PC-9 (cell line): ENCODE measurements at regions not wholly inside any gene's neighbourhood (a gene's known extent, or its start where the extent isn't known, plus 50 kb on each side); places are given as distances from the start of the nearest gene placed in this dataset.

Experiments
- BruUV-seq: library from RNA; stranded (reverse); fragments of 400-500 nt; replicated peaks from 2 replicates; lab custom pipeline; 2021; lab: Mats Ljungman, UMichigan
- CTCF ChIA-PET: fragments of 300-600 bp; sonication (Branson Sonifier 250); formaldehyde crosslinking; loops from one replicate; lab custom pipeline; 2022; ENCODE audit warnings: antibody characterized with exemption; lab: Charles Lee
- POLR2A ChIA-PET: fragments of 300-600 bp; sonication (Branson Sonifier 250); formaldehyde crosslinking; loops from one replicate; lab custom pipeline; 2022; ENCODE audit warnings: antibody characterized with exemption; ENCODE audit not compliant: unreplicated experiment; lab: Charles Lee
- DNase-seq, 2 experiments: peaks; one replicate each; pipeline versions ENCODE4 v3.0.0 to v3.0.0-alpha.2; 2015 to 2022; ENCODE audit warnings: mixed read lengths in 1 of 2
- H2AFZ ChIP-seq: fragments of 200-600 bp; sonication (generic); 2 replicates; pipeline ENCODE4 v1.8.1; 2017; ENCODE audit warnings: antibody characterized with exemption
- H3F3A ChIP-seq: fragments of 200-600 bp; sonication (generic); 2 replicates; pipeline ENCODE4 v1.8.1; 2017; ENCODE audit warnings: antibody characterized with exemption, mild to moderate bottlenecking, low read depth; ENCODE audit not compliant: insufficient read depth
- H3K27ac ChIP-seq: fragments of 200-600 bp; sonication (generic); 2 replicates; pipeline ENCODE4 v1.6.1; 2016; ENCODE audit warnings: mixed run types
- H3K27me3 ChIP-seq: fragments of 200-600 bp; sonication (generic); 2 replicates; pipeline ENCODE4 v1.6.1; 2016; ENCODE audit warnings: low read depth, mixed run types; ENCODE audit not compliant: insufficient read depth
- H3K36me3 ChIP-seq: fragments of 200-600 bp; sonication (generic); 2 replicates; pipeline ENCODE4 v1.6.1; 2016; ENCODE audit warnings: low read depth, mixed run types
- H3K4me1 ChIP-seq: fragments of 200-600 bp; sonication (generic); replicated peaks from 2 replicates; pipeline ENCODE4 v1.6.1; 2016; ENCODE audit warnings: mixed run types; ENCODE audit not compliant: insufficient read depth
- H3K4me2 ChIP-seq: fragments of 200-600 bp; sonication (generic); 2 replicates; pipeline ENCODE4 v1.6.1; 2017; ENCODE audit warnings: mixed run types
- H3K4me3 ChIP-seq: fragments of 200-600 bp; sonication (generic); 2 replicates; pipeline ENCODE4 v1.6.1; 2016; ENCODE audit warnings: mixed run types
- H3K79me2 ChIP-seq: fragments of 200-600 bp; sonication (generic); 2 replicates; pipeline ENCODE4 v1.6.1; 2017; ENCODE audit warnings: low read depth, mixed run types
- H3K9me2 ChIP-seq: fragments of 200-600 bp; sonication (generic); 2 replicates; pipeline ENCODE4 v1.8.1; 2017; ENCODE audit warnings: mild to moderate bottlenecking; ENCODE audit not compliant: insufficient read depth
- H3K9me3 ChIP-seq: fragments of 200-600 bp; sonication (generic); 2 replicates; pipeline ENCODE4 v1.8.1; 2016; ENCODE audit warnings: low read depth; ENCODE audit not compliant: insufficient read depth
- H4K20me1 ChIP-seq: fragments of 200-600 bp; sonication (generic); 2 replicates; pipeline ENCODE4 v1.8.1; 2017; ENCODE audit not compliant: insufficient read depth
- CTCF ChIP-seq: fragments of 200-600 bp; sonication (generic); conservative IDR thresholded peaks from 2 replicates; pipeline ENCODE4 v1.6.1; 2017; ENCODE audit warnings: mixed run types, antibody characterized with exemption, mild to moderate bottlenecking, moderate library complexity
- EZH2 ChIP-seq: fragments of 200-600 bp; sonication (generic); IDR thresholded peaks from 2 replicates; pipeline ENCODE4 v1.8.0; 2017; ENCODE audit warnings: antibody characterized with exemption, low read depth
- intact Hi-C: fragments of 100-400 bp; cut with micrococcal nuclease; formaldehyde crosslinking; loops from one replicate; pipeline ENCODE4 v1.10.0; 2022; ENCODE audit not compliant: unreplicated experiment

GRCh38 chr14:98741523-98741922 lies 530.5 kb downstream of the BCL11B start:
- no peaks in the 10 kb centered on the region for H3K36me3 ChIP-seq
- H3K9me3 ChIP-seq: no peaks in the 10 kb centered on the region
- H3K27me3 ChIP-seq: peaks cover 6% of the 10 kb centered on the region; the same call in 1 of the 2 replicates
- TF ChIP-seq CTCF (no peak), EZH2 (no peak)
- DNase-seq: no peak
- no peak overlapping the region for H3K4me2 ChIP-seq
- no peak overlapping the region for H3K27ac ChIP-seq
- ChIA-PET CTCF (no interaction called here), POLR2A (no interaction called here)
- no peaks in the 10 kb centered on the region for H3F3A ChIP-seq
- no TSS peak for BruUV-seq
- no peak overlapping the region for H2AFZ ChIP-seq
- H3K79me2 ChIP-seq: no peaks in the 10 kb centered on the region
- no peaks in the 10 kb centered on the region for H3K4me1 ChIP-seq
- intact Hi-C loops: no loop called here
- no peak overlapping the region for H3K4me3 ChIP-seq
- no peaks in the 10 kb centered on the region for H4K20me1 ChIP-seq
- H3K9me2 ChIP-seq: no peaks in the 10 kb centered on the region

- Histone ChIP-seq H3K79me2 (no peaks in the 10 kb centered on the region), H3K36me3 (no peaks in the 10 kb centered on the region), H3K27me3 (peaks cover 6% of the 10 kb centered on the region; the same call in 1 of the 2 replicates), H3K9me3 (no peaks in the 10 kb centered on the region), H3K4me1 (no peaks in the 10 kb centered on the region), H4K20me1 (no peaks in the 10 kb centered on the region), H3F3A (no peaks in the 10 kb centered on the region), H3K27ac (no peak overlapping the region), H3K4me2 (no peak overlapping the region), H3K9me2 (no peaks in the 10 kb centered on the region), H3K4me3 (no peak overlapping the region), H2AFZ (no peak overlapping the region)
- intact Hi-C loops: no loop called here
- no peak for DNase-seq
- ChIA-PET POLR2A (no interaction called here), CTCF (no interaction called here)
- no peak for TF ChIP-seq CTCF
- no peak for TF ChIP-seq EZH2
- no TSS peak for BruUV-seq
These were observed 530.0 kb downstream of the BCL11B start for GRCh38 chr14:98742001-98742400.

GRCh38 chr14:98743536-98743935 lies 528.5 kb downstream of the BCL11B start:
- no TSS peak for BruUV-seq
- CTCF ChIA-PET: no interaction called here
- POLR2A ChIA-PET: no interaction called here
- Histone ChIP-seq H3K4me1 (no peaks in the 10 kb centered on the region), H4K20me1 (no peaks in the 10 kb centered on the region), H3F3A (no peaks in the 10 kb centered on the region), H2AFZ (no peak overlapping the region), H3K9me2 (no peaks in the 10 kb centered on the region), H3K4me2 (no peak overlapping the region), H3K4me3 (no peak overlapping the region), H3K9me3 (no peaks in the 10 kb centered on the region), H3K27ac (no peak overlapping the region), H3K36me3 (no peaks in the 10 kb centered on the region), H3K79me2 (no peaks in the 10 kb centered on the region), H3K27me3 (peaks cover 6% of the 10 kb centered on the region; the same call in 1 of the 2 replicates)
- intact Hi-C loops: no loop called here
- no peak for DNase-seq
- TF ChIP-seq EZH2 (no peak), CTCF (no peak)
